ACHN (cell line): ENCODE measurements at regions not wholly inside any gene's neighbourhood (a gene's known extent, or its start where the extent isn't known, plus 50 kb on each side); places are given as distances from the start of the nearest gene placed in this dataset.
"Not testable (repeated sequence)": the region's sequence is repeated elsewhere in the genome, so short reads cannot be mapped to it uniquely, and the experiment has no call there.

ENCODE experiments used
- DNase-seq: peaks from one replicate; pipeline ENCODE4 v3.0.0-alpha.2; 2015
- in situ Hi-C: cut with HindIII; loops from 2 replicates; pipeline ENCODE4 v1.10.0; 2017; ENCODE audit warnings: low sequenced_read_pairs, low pct_ligation_motif_present, low pct_unique_long_range_greater_than_20kb

DNA sequence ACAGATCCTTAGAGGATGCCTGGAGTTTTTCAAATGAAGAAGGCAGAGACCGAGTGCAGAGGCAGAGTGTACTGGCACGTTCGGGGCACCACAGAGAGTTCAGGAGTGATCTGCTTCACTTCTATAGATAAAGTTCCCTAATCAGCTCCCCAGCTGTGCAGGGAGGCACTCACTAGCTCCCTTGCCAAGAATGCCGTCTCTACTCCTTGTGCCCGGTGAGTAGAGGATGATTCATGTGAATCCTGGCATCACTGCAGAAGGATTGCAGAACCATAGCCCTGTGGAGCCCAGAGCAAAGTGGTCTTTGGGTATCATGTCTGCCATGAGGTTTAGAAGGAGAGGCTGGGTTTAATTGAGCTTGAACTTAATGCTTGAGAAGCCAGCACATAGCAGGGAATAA, 510.1 kb upstream of the RAB6C start:
- in situ Hi-C loops, result no loop called here
- no peak for DNase-seq

DNA sequence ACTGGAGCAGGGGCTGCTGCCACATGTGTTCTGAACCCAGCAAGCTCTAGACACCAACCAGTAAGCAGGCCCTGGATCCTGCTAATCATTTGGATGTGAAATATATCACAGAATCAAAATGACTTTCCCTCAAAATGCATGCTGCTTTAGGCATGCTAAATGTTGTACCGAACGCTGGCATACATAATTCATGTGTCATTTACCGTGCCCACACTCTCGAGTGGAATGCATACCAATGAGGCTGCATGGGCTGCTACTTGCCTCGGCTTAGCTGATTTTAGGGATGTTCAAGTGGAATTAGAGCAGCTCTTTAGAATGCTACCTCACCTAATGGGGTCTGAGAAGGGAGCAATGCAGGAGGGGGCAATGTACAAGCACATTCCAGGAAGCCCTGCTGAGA, 509.6 kb upstream of the RAB6C start:
- DNase-seq, result no peak
- in situ Hi-C loops, result no loop called here

DNA sequence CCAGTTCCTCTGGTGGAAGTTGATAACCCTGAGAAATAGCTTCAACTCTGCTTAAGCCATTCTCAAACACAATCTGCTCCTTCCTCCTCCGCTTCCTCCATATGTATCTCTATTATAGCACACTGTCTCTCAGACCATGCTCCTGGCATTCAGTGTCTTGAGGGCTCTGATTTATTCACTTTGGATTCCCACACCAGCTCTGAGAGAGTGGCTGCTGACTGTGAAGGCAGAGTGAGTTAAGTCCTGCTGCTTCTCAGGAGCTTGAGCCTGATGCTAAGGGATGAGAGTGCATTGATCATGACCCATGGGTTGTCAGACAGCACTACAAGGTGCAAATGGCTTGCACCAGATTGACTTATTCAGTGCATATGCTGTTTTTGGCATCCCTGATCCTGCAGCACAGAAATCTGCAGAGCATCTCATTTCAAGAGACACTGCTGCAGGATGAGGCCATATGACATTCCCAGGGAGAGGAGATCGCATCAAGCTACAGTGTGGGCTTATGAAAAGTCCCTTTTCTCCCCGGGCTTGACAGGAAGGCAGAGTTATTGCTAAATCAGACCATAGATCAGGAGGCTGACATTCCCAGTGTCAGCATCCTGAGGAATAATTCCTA, 500.5 kb upstream of the RAB6C start:
- in situ Hi-C loops, result no loop called here
- no peak for DNase-seq

DNA sequence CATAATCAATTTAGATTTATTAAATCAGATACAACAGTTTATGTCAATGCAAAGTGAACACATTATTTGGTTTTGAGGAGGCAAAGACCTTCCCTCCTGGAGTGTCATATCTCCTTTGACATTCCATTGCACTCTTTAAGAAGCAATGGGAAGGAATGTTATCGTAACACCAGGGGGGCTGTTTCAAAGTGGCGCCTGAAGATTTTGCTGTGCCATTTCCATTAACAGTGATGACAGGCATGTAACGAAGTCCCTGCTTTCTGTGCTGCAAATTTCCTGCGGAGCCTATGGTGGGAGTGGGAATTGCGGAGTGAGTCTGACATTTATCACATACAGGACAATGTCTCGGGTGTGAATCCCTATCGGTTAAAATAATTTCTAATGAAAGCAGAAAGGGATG, 499.6 kb upstream of the RAB6C start:
- no peak for DNase-seq
- in situ Hi-C loops, result no loop called here

DNA sequence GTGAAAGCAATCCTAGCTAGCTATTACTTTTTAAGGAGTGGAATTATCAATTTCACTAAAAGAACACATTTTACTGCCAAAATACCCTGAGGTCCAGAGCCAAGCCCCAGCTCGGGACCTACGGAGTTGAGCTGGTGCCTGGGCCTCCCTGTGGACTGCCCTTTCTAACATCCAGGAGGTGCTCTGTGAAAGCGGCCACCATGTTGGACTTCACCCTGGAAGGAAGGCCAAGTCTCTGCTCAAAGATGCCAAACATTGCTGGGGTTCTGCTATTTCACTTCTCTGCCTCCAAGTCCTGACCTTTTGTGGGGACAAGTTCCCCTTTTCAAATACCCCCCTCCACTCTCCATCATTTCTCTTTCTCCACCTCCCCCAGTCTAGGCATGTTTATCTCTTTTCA, 498.7 kb upstream of the RAB6C start:
- no peak for DNase-seq
- in situ Hi-C loops, result no loop called here

DNA sequence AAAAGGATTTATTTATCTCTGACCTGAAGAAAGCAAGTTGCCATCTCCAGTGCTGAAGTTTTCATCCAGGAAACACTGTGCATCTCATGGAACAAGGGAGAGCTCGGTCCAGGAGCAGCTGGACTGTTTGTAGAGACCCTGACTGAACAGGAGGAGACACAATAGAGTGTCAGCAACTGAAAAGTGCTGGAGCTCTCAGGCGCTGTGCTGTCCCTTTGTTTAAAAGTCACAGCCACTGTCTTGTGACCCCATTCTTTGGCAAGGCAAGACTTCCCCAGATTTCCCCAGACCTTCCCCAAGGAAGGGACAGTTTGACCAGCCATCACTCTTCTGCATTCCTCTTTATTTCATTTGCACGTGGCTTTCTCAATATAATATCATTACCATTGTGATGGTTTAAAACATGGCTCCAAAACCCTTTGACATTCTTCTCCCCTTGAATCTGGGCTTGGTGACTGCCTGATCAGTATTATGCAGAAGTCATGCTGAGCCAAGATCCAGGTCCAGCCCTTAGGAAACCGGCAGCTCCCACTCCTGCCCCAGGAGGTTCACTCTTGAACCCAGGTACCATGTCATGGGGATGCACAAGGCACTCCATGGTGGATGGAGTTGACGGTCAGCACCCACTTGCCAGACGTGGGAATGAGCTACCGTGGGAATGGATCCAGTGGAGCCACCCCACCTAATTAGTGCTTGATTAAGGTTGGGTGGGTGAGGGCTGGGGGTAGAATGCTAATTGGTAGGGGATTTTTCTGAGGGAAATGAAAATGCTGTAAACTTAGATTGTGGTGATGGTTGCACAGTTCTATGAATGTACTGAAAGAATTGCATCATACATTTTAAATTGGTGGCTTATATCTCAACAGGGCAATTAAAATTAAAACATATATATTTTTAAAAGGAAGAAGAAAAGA, 497.9 kb upstream of the RAB6C start:
- DNase-seq, result no peak
- in situ Hi-C loops, result no loop called here

DNA sequence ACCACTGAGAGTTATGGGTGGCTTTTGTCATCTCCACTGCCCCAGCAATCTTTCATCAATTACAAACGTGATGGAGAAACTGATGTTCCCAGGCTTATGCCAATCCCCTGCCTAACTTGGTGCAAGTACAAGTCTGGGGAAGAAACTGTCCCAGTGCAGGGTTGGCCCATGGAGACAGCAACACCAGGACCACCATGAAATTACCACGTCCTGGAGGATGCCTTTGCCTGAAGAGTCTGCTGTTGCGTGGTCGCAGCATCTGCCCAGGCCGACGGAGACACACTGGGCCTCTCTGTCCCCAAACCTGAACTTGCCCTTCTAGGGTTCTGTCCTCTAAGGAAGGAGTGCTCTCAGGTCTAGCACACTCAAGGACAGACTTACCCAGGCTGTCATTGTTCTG, 496.8 kb upstream of the RAB6C start:
- in situ Hi-C loops, result no loop called here
- no peak for DNase-seq

DNA sequence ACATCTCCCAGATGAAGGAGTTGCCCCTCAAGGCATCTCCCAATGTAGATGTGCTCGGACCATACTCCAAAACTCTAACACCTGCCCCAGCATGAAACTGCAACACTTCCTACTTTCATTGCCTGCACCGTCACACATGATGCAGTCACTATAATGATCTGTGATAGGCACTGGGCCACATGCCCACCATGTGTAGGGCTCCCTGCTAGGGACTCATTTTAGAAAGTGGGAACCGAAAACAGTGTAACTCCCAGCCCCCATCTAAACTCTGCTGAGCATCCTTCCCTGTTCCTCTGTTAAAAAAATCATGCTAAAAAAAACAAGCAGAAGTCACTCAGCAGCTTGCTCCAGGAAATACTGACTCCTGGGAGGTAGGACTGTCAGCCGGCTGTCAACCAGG, 496.1 kb upstream of the RAB6C start:
- DNase-seq, result no peak
- in situ Hi-C loops, result no loop called here

DNA sequence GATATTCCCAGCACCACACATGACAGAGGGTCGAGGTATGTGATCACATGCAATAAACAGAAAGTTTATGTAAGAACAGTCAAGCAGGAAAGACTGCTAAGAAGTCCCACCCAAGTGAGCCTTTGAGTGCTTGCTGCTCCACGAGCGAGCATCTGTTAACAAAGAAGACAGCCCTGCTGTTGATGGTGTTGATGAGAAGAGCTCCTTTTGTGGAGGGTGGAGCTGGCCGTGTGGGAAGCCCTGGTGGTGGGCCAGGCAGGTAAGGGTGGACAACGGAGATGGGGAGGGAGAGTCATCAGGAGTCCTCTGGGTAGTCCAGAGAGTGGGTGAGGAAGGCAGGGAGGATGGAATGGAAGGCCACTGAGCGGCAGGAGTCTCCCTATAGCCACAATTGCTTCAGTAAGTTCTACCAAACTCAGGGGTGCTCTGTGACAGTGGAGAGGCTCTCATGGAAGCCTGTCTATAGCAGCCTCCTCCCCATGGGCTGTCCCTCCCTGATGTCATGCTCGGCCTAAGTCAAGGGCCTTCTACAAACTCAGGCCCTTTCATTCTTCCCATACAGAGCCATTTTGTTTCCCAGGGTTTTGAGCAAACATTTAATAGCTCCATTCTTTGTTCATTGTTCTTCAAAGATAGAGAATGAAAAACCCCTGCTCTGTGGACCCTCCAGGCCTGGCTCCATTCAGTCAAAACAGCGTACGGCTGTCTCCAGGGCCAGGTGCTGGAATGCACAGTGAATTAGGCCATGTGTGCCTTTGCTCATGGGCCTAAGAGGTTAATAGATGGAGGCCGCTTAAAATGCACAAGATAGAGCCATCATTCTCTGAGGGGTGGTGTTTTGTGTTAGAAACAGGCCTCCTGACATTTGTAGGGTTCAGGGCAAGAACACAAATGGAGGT, 494.2 kb upstream of the RAB6C start:
- in situ Hi-C loops, result no loop called here
- no peak for DNase-seq

DNA sequence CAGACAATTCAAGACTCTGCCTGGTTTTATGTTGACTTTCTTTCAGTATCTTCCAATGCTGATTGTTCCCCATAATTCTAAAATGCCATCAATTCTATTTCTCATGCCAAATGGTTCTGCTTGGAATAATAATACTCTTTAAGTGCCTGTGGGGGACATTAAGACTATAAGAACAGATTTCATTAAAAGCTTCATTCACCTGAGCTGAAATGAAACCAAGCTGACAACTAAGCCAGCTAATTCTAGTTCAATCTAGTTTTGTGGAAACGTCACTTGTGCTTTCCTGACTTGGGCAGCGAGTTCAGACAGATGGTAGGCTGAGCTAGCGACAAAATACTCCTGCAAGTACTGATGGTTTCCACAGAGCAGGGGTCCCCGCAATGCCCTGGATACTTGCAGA, 491.1 kb upstream of the RAB6C start:
- DNase-seq, result no peak
- in situ Hi-C loops, result no loop called here

DNA sequence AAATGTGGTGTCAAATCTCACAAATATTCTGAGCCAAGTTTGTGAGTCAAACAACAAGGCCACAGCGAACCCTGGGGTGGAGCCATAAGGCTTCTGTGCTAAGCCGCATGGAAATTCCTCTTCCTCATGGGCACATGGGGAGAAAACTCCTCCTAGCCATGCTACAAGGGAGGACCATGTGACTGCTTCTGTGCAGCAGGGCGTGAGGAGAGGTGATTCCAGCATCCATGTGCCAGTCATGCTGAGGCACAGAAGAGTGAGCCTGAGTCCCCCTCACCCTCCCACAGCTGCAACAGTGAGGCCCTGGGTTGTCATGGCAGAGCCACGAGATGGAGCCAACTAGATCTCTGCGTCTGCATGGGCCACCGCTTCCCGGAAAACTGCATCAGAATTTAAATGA, 488.8 kb upstream of the RAB6C start:
- no peak for DNase-seq
- in situ Hi-C loops, result no loop called here

DNA sequence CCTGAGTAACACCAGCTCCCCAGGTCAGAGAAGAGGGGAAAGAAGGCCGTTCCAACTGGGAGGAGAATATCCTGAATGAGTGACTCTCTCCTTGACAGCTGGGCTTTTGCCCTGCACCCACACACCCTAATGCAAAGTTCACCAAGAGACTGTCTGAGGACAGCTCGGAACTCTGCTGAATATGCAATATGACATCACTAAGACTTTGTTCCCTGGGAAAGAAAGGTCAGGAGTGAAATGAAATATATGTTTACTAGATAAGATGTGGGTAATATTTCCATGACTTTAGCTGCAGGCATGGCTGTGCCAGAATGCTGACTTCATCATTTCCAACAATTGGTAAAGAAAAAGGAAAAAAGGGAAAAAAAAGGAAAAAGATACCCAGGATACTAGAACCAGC, 488.2 kb upstream of the RAB6C start:
- in situ Hi-C loops, result no loop called here
- DNase-seq, result no peak

DNA sequence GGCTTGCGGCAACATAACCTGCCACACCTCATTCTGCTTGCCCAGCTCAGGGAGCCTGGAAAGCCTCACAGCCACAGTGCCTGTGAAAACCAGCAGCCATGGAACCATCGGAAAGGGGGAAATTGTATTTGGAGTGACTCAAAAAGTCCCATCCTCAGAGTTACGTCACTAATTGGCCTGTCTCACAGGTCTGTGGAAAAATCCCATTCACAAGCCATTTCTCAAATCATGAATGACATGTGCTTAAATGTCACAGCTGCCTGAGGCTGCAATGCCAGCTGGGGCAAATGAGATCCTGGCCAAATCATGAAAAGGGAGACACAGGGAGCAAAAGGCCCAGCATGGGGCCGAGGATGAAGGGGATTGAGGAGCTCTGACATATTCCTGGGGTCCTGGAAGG, 486.9 kb upstream of the RAB6C start:
- in situ Hi-C loops, result no loop called here

DNA sequence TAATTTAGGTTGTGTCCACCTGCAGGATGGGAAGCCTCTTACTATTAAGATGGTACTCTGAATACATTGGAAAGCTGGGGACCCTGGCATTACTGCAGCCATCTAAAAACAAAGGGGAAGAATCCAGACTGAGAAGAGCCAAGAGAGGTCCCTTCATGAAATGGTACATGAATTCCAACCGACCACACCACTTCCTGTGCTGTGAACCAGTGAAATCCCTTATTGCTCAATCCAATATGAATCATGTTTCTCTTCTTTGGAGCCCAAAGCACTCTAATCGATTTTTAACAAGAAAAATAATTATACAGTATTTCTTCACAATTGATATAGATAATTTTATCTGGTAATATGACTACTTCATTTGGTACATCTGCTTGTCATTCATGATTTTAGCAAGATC, 479.7 kb upstream of the RAB6C start:
- in situ Hi-C loops, result no loop called here
- DNase-seq, result no peak

More for the DNA sequence above, 486.9 kb upstream of the RAB6C start:
- no peak for DNase-seq

DNA sequence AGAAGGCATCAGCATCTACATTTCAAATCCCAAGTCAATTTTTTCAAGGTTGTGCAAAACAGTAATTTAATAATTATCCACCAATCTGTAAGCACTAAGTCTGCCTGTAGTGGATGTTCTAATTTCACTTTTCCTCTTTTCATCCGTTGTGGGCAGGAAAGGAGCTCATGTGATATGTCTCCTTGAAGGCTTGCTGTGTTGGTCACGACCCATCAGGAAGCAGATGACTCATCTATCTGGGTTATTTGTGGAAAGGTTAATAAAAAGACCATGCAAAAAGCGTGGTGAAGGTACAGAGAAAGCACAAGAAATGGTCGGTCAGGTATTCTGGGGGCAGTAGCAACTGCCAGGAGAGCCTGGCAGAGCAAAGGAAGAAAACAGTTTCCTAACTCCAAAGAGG, 476.7 kb upstream of the RAB6C start:
- DNase-seq, result no peak
- in situ Hi-C loops, result no loop called here

DNA sequence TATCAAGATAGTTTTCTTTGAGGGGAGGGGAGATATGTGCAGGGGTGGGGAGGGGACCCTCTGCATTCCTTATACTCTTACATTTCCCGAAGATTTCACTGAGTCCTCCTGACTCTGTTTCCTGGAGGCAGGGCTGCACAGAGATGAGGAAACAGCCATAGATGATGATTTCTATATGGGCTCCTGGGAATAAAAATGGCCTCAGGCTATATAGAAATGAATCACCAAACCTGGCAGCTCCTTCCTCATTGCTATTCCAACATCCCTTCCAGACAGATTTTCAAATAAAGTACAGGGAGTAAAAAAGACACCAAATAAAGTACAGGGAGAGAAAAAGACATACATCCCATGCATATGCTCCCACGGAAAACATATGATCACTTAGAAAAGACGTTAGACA, 474.8 kb upstream of the RAB6C start:
- no peak for DNase-seq
- in situ Hi-C loops, result no loop called here

DNA sequence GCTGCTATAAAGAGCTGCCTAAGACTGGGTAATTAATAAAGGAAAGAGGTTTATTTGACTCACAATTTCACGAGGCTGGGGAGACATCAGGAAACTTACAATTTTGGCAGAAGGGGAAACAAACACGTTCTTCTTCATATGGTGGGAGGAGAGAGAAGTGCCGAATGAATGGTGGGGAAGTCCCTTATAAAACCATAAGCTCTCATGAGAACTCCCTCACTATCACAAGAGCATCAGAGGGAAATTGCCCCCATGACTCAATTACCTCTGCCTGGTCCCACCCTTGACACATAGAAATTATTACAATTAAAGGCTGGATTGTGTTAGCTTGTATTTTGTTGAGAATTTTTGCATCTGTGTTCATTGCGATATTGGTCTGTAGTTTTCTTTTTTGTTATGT, 460.5 kb upstream of the RAB6C start:
- no peak for DNase-seq
- in situ Hi-C loops, result no loop called here

DNA sequence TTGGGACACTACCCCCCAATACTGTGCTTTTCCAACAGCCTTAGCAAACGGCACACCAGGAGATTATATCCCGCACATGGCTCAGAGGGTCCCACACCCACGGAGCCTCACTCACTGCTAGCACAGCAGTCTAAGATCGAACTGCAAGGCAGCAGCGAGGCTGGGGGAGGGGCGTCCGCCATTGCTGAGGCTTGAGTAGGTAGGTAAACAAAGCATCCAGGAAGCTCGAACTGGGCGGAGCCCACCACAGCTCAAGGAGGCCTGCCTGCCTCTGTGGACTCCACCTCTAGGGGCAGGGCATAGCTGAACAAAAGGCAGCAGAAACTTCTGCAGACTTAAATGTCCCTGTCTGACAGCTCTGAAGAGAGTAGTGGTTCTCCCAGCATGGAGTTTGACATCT, 447.3 kb upstream of the RAB6C start:
- in situ Hi-C loops, DNase-seq: not testable (repeated sequence)

DNA sequence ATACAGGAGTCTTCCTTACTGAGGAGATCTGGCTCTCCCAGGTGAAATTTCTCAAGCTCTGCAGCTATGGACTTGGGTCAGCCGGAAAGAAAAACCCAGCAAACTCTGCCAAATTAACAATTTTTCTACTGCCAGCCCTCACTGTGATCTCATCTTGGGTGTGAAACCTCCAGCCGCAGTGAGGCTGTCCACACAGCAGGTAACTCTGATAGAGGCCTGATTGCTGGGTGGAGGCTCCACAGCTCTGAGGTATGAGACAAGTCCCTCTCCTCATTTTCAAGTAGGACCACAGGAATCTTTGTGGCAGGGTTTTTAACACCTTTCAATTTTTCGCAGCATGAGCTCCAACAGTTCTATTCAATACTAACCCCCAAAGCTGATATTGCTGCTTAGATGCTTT, 430.6 kb upstream of the RAB6C start:
- no peak for DNase-seq
- in situ Hi-C loops, result no loop called here
